SK-N-SH (cell line): ENCODE measurements at regions not wholly inside any gene's neighbourhood (a gene's known extent, or its start where the extent isn't known, plus 50 kb on each side); places are given as distances from the start of the nearest gene placed in this dataset.

Source experiments
- CHD2 ChIP-seq: fragments of 150-350 bp; IDR thresholded peaks from 2 replicates; pipeline ENCODE4 v1.6.1; 2018; ENCODE audit warnings: low read length; ENCODE audit not compliant: partially characterized antibody
- ELF1 ChIP-seq: IDR thresholded peaks from 2 replicates; pipeline ENCODE4 v1.4.0; 2012
- MXI1 ChIP-seq: IDR thresholded peaks from 2 replicates; pipeline ENCODE4 v1.6.1; 2012; ENCODE audit warnings: mild to moderate bottlenecking, low read depth, low read length, improper control_type of control experiment
- POLR2AphosphoS5 ChIP-seq: IDR thresholded peaks from 2 replicates; pipeline ENCODE4 v1.6.1; 2012; ENCODE audit warnings: low read depth, low read length
- TF ChIP-seq, protein P1 (sequence below): fragments of 200-600 bp; sonication (generic); IDR thresholded peaks from 2 replicates; pipeline ENCODE4 v1.6.1; 2017; ENCODE audit warnings: antibody characterized with exemption, mild to moderate bottlenecking, moderate library complexity

DNA sequence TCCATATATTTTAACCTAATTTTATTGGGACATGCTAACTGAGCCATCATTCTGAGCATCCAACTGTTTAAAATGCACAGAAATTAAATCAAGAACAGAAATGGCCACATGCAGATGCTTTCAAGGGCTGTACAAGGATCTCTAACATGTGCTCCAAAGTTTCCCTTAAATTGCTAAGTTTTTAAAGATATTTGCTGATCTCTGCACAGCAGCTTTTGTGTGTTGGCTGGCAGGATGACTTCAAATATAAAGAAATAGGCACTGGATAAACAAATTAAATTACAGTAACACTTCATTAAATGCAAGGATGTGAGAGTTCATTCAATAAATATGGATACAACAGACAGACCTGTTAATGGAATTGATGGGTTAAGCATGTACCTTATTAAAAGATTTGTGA is 148.0 kb upstream of the MEOX2 start:
- TF ChIP-seq POLR2AphosphoS5 = no peak
- TF ChIP-seq MXI1 = no peak
- TF ChIP-seq, protein P1, sequence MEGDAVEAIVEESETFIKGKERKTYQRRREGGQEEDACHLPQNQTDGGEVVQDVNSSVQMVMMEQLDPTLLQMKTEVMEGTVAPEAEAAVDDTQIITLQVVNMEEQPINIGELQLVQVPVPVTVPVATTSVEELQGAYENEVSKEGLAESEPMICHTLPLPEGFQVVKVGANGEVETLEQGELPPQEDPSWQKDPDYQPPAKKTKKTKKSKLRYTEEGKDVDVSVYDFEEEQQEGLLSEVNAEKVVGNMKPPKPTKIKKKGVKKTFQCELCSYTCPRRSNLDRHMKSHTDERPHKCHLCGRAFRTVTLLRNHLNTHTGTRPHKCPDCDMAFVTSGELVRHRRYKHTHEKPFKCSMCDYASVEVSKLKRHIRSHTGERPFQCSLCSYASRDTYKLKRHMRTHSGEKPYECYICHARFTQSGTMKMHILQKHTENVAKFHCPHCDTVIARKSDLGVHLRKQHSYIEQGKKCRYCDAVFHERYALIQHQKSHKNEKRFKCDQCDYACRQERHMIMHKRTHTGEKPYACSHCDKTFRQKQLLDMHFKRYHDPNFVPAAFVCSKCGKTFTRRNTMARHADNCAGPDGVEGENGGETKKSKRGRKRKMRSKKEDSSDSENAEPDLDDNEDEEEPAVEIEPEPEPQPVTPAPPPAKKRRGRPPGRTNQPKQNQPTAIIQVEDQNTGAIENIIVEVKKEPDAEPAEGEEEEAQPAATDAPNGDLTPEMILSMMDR = no peak
- no peak for TF ChIP-seq ELF1
- TF ChIP-seq CHD2 = no peak
